GM12874 (cell line): ENCODE measurements at regions not wholly inside any gene's neighbourhood (a gene's known extent, or its start where the extent isn't known, plus 50 kb on each side); places are given as distances from the start of the nearest gene placed in this dataset.

ENCODE experiments used
- TF ChIP-seq, protein P1 (sequence below): IDR thresholded peaks from 2 replicates; pipeline ENCODE4 v1.5.1; 2011; ENCODE audit warnings: low read depth, mild to moderate bottlenecking, control low read depth, low read length, moderate library complexity; ENCODE audit not compliant: insufficient read depth

DNA sequence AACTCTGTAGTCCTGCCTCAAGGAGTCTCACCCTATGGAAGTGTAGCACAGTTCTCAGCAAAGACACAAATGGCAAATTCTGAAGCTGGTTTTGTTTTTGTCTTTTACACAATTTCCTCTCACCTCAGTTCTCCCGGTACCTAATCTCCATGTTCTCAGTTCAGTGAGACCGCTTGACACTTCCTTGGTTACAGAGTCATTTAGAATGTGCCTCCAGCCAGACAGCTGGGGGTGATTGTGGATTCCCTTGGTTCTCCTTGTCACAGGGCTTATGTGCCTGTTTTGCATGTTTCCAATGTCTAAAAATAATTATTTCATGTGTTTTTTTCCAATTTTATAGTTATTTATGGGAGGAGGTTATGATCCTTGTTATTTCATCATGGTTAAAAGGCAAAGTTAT is 379.5 kb upstream of the MAP2 start:
- TF ChIP-seq, protein P1, sequence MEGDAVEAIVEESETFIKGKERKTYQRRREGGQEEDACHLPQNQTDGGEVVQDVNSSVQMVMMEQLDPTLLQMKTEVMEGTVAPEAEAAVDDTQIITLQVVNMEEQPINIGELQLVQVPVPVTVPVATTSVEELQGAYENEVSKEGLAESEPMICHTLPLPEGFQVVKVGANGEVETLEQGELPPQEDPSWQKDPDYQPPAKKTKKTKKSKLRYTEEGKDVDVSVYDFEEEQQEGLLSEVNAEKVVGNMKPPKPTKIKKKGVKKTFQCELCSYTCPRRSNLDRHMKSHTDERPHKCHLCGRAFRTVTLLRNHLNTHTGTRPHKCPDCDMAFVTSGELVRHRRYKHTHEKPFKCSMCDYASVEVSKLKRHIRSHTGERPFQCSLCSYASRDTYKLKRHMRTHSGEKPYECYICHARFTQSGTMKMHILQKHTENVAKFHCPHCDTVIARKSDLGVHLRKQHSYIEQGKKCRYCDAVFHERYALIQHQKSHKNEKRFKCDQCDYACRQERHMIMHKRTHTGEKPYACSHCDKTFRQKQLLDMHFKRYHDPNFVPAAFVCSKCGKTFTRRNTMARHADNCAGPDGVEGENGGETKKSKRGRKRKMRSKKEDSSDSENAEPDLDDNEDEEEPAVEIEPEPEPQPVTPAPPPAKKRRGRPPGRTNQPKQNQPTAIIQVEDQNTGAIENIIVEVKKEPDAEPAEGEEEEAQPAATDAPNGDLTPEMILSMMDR, result no peak

DNA sequence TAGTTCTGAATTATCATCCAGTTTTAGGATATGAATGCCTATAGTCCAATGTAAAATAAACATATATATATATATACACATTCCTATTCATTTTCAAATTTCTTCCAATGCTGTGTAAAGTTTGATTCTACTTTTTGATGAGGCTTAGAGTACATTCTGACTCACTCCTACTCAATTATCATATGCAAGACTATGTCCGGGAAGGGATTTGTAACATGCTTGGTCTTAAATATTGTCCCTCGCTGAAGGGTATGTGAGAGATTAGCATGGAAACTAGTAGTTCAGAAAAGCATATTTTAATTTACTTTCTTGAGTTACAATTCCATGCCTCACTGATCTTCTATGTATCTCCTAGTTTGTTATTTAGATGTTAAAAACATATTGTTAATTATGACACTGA is 377.7 kb upstream of the MAP2 start:
- TF ChIP-seq, protein P1, result no peak

DNA sequence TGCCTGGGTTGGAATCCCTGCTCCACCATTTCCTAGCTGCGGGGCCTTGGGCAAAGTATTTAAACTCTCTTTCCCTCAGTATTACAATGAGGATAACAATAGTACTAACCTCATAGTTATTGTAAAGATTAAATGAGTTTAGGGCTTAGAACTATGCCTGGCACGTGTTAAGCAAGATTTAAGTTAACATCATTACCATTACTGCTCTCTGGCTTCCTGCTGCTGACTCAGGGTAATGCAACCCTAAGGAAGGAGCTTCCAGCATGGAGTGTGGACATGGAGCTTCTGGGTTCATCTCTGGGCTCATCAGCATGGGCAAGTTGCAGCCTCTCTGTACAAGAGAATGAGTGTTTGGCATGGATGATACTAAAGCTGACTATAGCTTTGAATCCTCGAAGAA is 374.2 kb upstream of the MAP2 start:
- TF ChIP-seq, protein P1, result no peak

DNA sequence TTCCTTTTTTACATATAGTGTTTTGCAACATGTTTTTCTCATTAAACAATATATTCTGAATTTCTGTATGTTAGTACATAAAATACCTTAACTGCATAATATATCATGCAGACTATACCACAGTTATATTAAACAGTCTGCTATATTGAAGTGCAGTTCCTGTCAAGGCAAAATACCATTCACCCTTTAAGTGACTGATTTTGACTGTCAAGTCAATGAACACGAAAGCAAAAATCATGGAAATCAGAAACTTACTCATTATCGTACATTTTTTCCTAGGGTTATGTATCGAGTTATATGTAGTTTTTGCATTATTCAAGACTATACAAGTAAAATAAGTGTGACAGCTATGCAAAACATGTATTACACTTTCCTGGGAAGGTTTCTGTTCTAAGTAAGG is 361.6 kb upstream of the MAP2 start:
- TF ChIP-seq, protein P1, result no peak

DNA sequence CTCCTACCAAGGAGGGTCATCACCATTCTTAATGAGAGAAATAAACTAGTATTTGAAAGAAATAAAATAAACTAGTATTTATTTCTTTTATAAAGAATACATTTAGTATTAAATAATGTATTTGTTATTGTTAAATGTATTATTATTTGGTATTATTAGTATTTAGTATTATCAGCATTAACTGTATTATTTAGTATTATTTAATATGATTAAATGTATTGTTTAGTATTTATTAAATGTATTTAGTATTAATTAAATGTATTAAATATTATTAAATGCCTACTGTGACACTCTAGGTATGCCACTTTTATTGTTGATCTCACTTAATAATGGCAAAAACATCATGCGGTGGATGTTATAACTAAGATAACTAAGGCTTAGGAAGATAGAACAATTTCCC is 353.6 kb upstream of the MAP2 start:
- TF ChIP-seq, protein P1, result no peak

DNA sequence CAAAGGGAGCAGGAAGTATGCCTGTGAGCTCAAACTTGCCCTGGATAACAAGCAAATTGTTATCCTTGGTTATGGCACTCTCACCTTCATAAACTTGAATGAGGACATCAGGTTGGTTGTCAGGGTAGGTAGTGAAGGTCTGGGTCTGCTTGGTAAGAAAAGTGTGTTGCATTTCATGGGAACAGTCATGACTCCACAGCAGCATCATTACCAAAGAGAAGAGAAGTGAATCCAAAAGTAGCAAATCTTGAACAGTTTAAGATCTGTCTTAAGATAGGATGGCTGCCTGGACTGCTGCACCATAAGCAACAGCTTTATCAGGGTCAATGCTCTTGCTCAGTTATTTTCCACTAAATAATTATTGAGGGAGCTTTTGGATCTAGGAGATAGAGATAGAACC is 350.7 kb upstream of the MAP2 start:
- TF ChIP-seq, protein P1, result no peak

DNA sequence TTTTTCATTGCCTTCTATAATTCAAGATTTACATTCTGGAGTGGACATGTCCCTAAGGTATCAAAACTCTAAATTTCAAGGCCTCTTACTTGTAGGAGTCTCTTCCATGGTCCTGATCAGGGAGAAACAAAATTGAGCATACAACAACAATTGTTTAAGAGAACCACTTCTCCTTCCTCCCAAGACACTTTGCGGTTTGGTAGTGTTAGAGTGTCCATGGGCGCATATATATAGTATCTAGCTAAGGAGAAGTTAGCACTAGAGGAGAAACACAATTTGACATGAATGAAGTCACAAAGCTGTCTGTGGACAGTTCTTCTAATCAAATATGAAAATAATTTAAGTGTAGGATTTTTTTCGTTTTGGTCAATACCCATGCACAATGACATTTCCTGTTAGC is 349.1 kb upstream of the MAP2 start:
- TF ChIP-seq, protein P1, result no peak

DNA sequence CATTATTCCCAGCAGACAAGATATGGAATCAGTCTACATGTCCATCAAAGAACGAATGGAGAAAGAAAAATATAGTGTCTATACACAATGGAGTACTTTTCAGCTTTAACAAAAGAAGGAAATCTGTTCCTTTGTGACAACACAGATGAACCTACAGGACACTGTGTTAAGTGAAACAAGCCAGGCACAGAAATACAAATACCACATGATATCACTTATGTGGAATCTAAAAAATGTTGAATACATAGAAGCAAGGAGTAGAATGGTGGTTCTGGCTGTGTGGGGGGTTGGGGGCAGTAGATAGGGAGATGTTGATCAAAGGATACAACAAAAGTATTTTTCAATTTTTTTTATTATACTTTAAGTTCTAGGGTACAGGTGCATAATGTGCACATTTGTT is 347.7 kb upstream of the MAP2 start:
- TF ChIP-seq, protein P1, result no peak
